Muscle of leg (tissue), 3 donors: ENCODE measurements at regions not wholly inside any gene's neighbourhood (a gene's known extent, or its start where the extent isn't known, plus 50 kb on each side); places are given as distances from the start of the nearest gene placed in this dataset.

Experiments used
- DNase-seq: peaks from one replicate; pipeline ENCODE4 v3.0.0; 2013
- H3K27ac ChIP-seq: one replicate; pipeline ENCODE4 v1.5.1; 2013; ENCODE audit warnings: mild to moderate bottlenecking, low read length, control low read depth
- H3K27me3 ChIP-seq: one replicate; pipeline ENCODE4 v1.6.1; 2013; ENCODE audit warnings: low read length; ENCODE audit not compliant: control insufficient read depth, insufficient read depth
- H3K36me3 ChIP-seq: one replicate; pipeline ENCODE4 v1.6.1; 2013; ENCODE audit warnings: low read length; ENCODE audit not compliant: control insufficient read depth, insufficient read depth
- H3K4me1 ChIP-seq: one replicate; pipeline ENCODE4 v1.6.1; 2013; ENCODE audit warnings: low read length; ENCODE audit not compliant: control insufficient read depth, insufficient read depth
- H3K4me3 ChIP-seq: one replicate; pipeline ENCODE4 v1.5.1; 2013; ENCODE audit warnings: low read length, control low read depth
- H3K9me3 ChIP-seq: replicated peaks from 2 replicates; pipeline ENCODE4 v1.6.1; 2013; ENCODE audit warnings: low read depth, low read length; ENCODE audit not compliant: control insufficient read depth
- WGBS: methylation state at CpG from one replicate; pipeline ENCODE4 v1.1.5; 2013; ENCODE audit warnings: missing lambda C conversion rate; ENCODE audit not compliant: insufficient coverage; 5-methylcytosine and 5-hydroxymethylcytosine counted together

DNA sequence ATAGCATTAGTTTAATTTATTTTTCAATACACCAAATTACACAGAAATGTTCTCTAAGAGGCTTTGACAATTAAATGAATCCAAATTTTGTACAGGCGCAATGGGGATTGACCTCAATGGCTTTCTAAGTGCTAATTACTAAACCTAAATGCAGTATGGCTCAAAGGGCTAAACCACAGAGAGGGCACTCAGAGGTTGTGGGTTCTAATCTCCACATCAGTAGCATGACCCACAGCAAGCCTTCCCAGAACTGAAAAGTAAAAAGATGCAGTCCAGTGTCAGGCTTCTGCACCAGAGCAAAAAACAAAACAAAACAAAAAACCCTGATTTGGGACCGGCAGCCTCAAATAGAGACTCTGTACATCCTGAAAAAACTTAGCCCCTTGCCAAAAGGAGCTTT is 579.2 kb upstream of the PKN2 start:
- H3K4me1 ChIP-seq = no peaks in the 10 kb centered on the region
- H3K9me3 ChIP-seq = no peaks in the 10 kb centered on the region
- H3K4me3 ChIP-seq = no peak overlapping the region
- 100% methylated on average over 1 of the region's 2 CpGs for WGBS
- no peaks in the 10 kb centered on the region for H3K36me3 ChIP-seq
- H3K27ac ChIP-seq = no peak overlapping the region
- no peak for DNase-seq
- no peaks in the 10 kb centered on the region for H3K27me3 ChIP-seq

GRCh38 chr1:88111816-88112215 is 572.3 kb upstream of the PKN2 start:
- H3K4me1 ChIP-seq = no peaks in the 10 kb centered on the region
- no peak overlapping the region for H3K4me3 ChIP-seq
- H3K9me3 ChIP-seq = no peaks in the 10 kb centered on the region
- no peaks in the 10 kb centered on the region for H3K27me3 ChIP-seq
- no peak overlapping the region for H3K27ac ChIP-seq
- H3K36me3 ChIP-seq = no peaks in the 10 kb centered on the region
- no peak for DNase-seq
- WGBS = 83% methylated on average over 1 of the region's 3 CpGs

- Histone ChIP-seq H3K36me3 (no peaks in the 10 kb centered on the region), H3K27ac (no peak overlapping the region), H3K27me3 (no peaks in the 10 kb centered on the region), H3K4me1 (no peaks in the 10 kb centered on the region), H3K9me3 (no peaks in the 10 kb centered on the region), H3K4me3 (no peak overlapping the region)
- no peak for DNase-seq
- WGBS = no CpG with 5 or more reads among the region's 4 CpGs
These were observed 566.5 kb upstream of the PKN2 start for GRCh38 chr1:88117597-88117996.

DNA sequence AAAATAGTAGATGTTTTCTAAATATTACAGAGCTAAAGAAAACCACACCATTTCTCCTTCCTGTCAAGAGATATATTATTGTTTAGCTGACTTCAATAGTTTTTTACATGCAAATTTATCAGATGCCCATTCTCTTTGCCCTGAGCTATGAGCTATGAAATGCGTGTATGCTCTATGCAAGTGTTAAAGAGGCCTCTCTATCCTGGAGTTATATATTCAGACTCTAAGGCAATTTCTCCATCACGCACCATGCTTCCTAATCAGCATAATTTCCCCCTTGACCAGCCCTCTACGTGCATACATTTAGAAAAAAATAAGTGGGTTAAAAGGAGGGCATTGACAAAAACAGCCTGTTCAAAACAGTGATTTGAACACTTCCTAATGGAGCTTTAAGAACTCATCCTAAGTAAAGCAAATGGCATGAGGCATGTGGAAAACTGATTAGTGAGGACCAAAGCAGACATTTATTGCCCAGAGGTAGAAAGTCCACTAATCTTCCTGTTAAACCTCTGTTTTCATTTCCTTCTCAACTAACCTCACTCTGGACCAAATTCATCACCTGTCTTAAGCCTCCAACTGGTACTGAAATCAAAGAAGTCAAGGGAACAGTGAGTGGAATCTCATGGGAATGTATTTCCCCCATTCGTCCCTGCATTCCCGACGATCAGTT is 565.8 kb upstream of the PKN2 start:
- DNase-seq = no peak
- no peak overlapping the region for H3K27ac ChIP-seq
- no peak overlapping the region for H3K4me3 ChIP-seq
- H3K27me3 ChIP-seq = no peaks in the 10 kb centered on the region
- H3K9me3 ChIP-seq = no peaks in the 10 kb centered on the region
- no CpG with 5 or more reads among the region's 6 CpGs for WGBS
- no peaks in the 10 kb centered on the region for H3K4me1 ChIP-seq
- no peaks in the 10 kb centered on the region for H3K36me3 ChIP-seq

GRCh38 chr1:88124614-88125013 is 559.5 kb upstream of the PKN2 start:
- no peak for DNase-seq
- no CpG with 5 or more reads among the region's 1 CpG for WGBS
- H3K27me3 ChIP-seq = no peaks in the 10 kb centered on the region
- no peak overlapping the region for H3K27ac ChIP-seq
- no peaks in the 10 kb centered on the region for H3K36me3 ChIP-seq
- H3K4me3 ChIP-seq = no peak overlapping the region
- no peaks in the 10 kb centered on the region for H3K4me1 ChIP-seq
- H3K9me3 ChIP-seq = no peaks in the 10 kb centered on the region

DNA sequence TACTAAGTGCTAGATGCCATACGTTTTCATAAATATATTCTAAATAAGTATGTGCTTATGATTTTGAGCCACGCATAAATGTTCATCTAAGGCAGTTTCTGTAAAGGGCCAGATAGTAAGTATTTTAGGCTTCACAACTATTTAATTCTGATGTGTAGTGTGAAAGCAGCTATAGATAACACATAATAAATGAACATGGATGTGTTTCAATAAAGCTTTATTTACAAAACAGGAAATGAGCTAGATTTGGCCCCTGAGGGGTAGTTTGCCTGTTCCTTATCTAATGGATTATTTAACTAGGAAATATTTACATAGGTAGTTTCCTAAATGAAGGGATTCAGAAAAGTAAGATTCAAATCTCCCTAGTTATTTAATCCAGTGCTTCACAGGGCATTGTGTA is 557.6 kb upstream of the PKN2 start:
- DNase-seq = no peak
- WGBS = no CpG with 5 or more reads among the region's 2 CpGs
- no peaks in the 10 kb centered on the region for H3K9me3 ChIP-seq
- no peak overlapping the region for H3K4me3 ChIP-seq
- no peaks in the 10 kb centered on the region for H3K27me3 ChIP-seq
- H3K36me3 ChIP-seq = no peaks in the 10 kb centered on the region
- no peaks in the 10 kb centered on the region for H3K4me1 ChIP-seq
- no peak overlapping the region for H3K27ac ChIP-seq

DNA sequence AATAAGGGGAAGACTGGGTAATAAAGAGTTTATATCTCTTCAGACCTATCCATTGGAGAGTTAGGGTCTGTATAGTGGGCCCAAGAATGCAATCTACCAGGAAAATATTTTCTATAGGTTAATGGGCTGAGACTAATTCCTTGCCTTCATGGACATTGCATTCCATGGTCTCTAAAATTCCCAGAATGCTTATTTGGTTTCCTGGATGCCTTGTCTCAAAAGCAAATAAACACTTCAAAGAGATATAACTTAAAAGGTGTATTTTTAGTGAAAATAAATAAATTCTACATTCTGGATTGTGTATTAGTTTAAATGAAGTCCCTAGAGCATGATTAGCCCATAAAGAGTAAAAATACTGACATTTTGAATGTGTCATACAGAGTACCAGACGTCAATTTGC is 550.1 kb upstream of the PKN2 start:
- no peaks in the 10 kb centered on the region for H3K36me3 ChIP-seq
- no peaks in the 10 kb centered on the region for H3K9me3 ChIP-seq
- no CpG with 5 or more reads among the region's 1 CpG for WGBS
- H3K4me3 ChIP-seq = no peak overlapping the region
- DNase-seq = no peak
- no peaks in the 10 kb centered on the region for H3K4me1 ChIP-seq
- no peaks in the 10 kb centered on the region for H3K27me3 ChIP-seq
- no peak overlapping the region for H3K27ac ChIP-seq

- Histone ChIP-seq H3K36me3 (no peaks in the 10 kb centered on the region), H3K9me3 (no peaks in the 10 kb centered on the region), H3K4me1 (no peaks in the 10 kb centered on the region), H3K27me3 (no peaks in the 10 kb centered on the region), H3K27ac (no peak overlapping the region), H3K4me3 (no peak overlapping the region)
- no peak for DNase-seq
- no CpG with 5 or more reads among the region's 7 CpGs for WGBS
These were observed 548.8 kb upstream of the PKN2 start for GRCh38 chr1:88134983-88135921.

DNA sequence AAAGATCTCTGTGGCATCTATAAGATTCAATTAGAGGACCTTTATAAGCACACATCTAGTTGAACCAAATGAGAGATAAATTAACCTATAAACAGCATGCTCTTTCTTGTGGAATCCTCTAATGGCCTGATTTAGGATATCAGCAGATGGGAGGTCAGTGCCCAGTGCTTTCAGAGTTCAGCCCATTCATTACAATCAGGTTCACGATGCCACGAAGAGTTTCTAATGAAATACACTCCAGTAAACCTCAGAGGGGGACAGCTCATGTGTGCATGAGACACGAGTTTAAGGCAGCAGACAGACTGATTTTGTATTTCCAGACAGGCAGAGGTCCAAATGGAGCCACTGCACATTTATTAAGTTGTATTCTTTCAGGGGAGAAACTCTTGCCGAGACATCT is 544.4 kb upstream of the PKN2 start:
- no peak for DNase-seq
- WGBS = 7% methylated on average over 3 of the region's 4 CpGs
- Histone ChIP-seq H3K4me3 (no peak overlapping the region), H3K9me3 (no peaks in the 10 kb centered on the region), H3K36me3 (no peaks in the 10 kb centered on the region), H3K4me1 (no peaks in the 10 kb centered on the region), H3K27ac (no peak overlapping the region), H3K27me3 (no peaks in the 10 kb centered on the region)

DNA sequence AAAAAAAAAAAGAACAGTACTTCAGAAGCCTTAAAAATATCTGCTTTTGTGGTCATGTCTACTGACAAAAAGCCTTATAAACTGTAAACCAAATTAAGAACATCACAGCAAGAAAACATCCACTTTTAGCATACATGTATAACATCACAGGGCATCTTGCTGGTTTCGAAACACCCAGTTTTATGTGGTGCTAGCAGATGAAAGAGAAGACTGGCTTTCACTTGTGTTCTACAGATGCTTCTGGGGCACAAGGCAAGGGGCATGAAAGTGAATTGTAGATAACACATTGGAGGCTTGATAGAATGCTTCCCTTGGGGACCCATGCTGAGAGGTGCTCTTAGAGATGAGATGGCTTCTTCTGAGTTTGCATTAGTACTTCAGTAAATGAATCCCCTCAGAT is 543.7 kb upstream of the PKN2 start:
- DNase-seq = no peak
- Histone ChIP-seq H3K27ac (no peak overlapping the region), H3K4me3 (no peak overlapping the region), H3K27me3 (no peaks in the 10 kb centered on the region), H3K36me3 (no peaks in the 10 kb centered on the region), H3K4me1 (no peaks in the 10 kb centered on the region), H3K9me3 (no peaks in the 10 kb centered on the region)
- 80% methylated on average over 1 of the region's 1 CpG for WGBS
